ENCODE measurements at regions not wholly inside any gene's neighbourhood (a gene's known extent, or its start where the extent isn't known, plus 50 kb on each side); places are given as distances from the start of the nearest gene placed in this dataset.
A peak's percentile ranks its signal among the peaks of the same experiment; 100 is the strongest.

- DNase-seq: no peak
These were observed 746.1 kb upstream of the LRRC4C start for GRCh38 chr11:42205518-42205917.

DNA sequence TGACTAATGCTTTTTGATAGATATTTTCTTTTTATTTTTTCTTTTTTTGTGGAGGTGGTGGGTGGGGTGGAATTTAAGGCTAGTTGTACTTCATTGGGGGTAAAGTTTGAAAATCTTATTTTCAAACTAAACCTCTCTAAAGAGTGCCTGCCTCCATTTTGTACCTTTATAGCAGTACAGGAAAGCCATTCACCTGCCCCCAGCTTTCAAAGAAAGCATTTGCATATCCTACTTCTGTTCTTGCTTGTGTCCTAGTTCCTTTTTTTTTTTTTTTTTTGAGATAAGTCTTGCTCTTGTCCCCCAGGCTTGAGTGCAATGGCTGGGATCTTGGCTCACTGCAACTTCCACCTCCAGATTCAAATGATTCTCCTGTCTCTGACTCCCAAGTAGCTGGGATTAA, 766.2 kb upstream of the LRRC4C start:
- no peak for DNase-seq

GRCh38 chr11:42232673-42233072, 773.2 kb upstream of the LRRC4C start:
- no peak for DNase-seq

- DNase-seq: peak; percentile 78
These were observed 775.0 kb upstream of the LRRC4C start for GRCh38 chr11:42234451-42234951.

GRCh38 chr11:42237701-42238235, 778.3 kb upstream of the LRRC4C start:
- DNase-seq: peak; percentile 90

- DNase-seq: peak; percentile 64
These were observed 779.7 kb upstream of the LRRC4C start for GRCh38 chr11:42239188-42239587.

- no peak for DNase-seq
These were observed 783.9 kb upstream of the LRRC4C start for GRCh38 chr11:42243385-42243784.

DNA sequence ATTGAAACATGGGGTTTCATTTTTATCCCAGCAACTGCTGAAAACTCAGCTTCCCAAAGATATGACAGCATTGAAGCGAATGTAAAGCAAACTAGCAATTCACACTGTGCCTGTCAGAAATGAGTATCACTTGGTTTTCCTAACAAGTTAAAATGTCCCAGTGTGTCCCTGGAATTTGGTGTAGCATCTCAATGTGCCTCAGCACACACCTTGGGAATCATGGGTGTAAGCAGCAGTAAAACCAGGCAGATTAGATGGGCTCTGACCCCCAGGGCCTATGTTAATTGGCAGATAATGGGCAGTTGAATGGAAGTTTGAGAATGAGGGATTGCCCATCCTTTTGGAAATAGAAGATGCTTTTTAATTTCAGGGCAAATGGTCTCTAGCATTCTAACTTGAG, 784.9 kb upstream of the LRRC4C start:
- DNase-seq: no peak

GRCh38 chr11:42249401-42249800, 789.9 kb upstream of the LRRC4C start:
- DNase-seq: peak; percentile 55

DNA sequence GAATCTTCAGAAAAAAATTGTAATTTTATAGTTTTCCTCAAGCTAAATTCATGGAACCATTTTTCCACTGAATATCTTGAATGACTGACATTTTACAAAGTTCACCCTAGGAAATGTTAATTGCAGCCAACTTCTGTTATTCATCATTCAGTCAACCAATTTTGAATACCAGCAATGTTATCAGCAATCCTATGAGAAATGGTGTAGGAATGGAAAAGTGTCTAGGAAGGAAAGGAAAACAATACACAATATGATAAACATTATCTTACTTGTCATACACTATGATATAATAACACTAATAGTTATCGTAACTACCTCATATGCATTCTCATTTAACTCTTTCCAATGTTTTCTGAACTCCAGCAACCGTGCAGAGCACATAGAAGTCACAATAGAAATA, 790.5 kb upstream of the LRRC4C start:
- DNase-seq: peak; percentile 48

DNA sequence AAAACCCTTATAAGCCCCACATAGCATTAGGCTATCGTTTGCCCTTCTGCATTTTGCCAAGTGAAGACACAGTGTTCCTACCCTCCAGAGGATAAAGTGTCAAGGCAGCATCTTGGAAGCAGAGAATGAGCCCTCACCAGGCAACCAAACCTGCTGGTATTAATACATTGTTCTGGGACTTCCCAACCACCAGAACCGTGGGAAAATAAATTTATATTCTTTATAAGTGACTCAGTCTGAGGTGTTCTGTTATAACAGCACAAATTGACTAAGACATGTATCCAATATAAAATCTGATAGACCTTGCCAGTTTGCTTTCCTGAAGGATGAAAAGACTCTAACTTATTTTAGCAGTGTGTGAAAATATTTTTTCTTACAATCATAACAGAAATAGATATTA, 792.5 kb upstream of the LRRC4C start:
- no peak for DNase-seq

- DNase-seq: no peak
These were observed 793.7 kb upstream of the LRRC4C start for GRCh38 chr11:42253156-42253555.

- no peak for DNase-seq
These were observed 796.5 kb upstream of the LRRC4C start for GRCh38 chr11:42255906-42256305.

GRCh38 chr11:42257534-42257933, 798.1 kb upstream of the LRRC4C start:
- DNase-seq: no peak

DNA sequence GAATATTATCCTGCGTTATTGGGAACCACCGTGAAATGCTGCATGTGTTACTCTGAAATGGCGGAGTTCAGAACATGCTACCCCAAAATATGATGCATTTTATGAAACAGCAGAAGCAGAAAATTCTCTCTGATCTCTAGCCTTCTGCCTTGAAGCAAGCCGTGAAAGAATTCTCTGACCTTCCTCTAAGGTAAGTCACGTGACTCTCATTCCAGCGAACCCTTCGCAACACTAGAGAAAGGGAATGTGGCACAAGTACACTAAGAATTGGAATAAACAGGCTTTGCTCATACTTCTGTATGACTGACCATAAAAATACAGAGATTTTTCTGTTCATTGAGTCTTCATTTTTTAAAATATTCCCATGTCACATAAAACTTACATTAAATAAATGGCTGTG, 805.6 kb upstream of the LRRC4C start:
- DNase-seq: no peak

GRCh38 chr11:42271306-42271705, 811.9 kb upstream of the LRRC4C start:
- DNase-seq: no peak

DNA sequence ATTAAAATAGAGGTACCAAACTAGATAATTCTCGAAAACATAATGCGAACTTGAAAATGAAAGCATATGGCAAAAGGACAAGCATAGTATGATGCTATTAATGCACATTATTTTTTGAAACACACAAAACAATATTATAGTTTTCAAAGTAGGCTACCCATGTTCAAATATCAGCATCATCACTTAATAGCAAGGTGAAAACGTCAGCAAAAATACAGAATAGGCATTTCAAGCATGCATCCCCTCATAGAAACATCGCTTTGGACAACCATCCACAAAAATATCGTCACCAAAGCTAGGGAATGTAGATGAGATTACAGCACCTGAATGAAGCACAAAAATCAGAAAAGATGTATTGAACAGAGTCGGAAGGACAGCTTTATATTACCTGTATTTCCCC, 814.5 kb upstream of the LRRC4C start:
- no peak for DNase-seq

- DNase-seq: no peak
These were observed 837.5 kb upstream of the LRRC4C start for GRCh38 chr11:42296910-42297309.

GRCh38 chr11:42299780-42300179, 840.3 kb upstream of the LRRC4C start:
- no peak for DNase-seq

DNA sequence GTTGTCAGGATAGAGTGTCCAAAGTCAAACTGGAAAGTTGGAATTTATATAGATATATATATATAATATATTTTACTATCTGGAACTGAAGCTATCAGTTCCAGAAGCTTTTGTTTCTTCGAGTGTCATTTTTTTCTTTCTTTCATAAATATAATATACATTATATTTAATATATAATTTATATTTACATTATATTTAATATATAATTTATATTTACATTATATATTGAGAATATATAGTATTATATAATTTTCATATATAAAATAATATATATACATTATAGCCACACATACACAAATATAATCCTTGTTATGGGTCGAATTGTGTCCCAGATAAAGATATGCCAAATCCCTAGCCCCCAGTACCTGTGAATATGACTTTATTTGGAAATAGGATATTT, 842.3 kb upstream of the LRRC4C start:
- no peak for DNase-seq

DNA sequence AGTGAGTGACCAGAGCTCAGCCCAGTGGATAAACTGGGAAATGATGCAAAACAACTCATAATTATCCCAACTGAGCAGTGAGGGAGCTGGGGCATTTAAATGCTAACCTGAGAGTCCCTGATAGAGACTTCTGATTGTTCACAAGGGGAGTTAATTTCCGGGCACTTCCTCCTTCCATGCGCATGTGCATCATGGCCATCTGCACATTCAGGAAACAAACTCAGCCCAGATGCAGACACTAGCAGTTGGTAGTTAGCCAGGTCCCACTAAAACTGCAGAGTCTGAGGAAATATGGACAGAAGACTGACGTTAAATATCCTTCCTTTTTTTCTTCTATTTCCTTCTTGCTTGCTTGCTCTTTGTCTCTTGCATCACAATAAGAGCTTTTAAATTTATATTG, 852.1 kb upstream of the LRRC4C start:
- no peak for DNase-seq

DNA sequence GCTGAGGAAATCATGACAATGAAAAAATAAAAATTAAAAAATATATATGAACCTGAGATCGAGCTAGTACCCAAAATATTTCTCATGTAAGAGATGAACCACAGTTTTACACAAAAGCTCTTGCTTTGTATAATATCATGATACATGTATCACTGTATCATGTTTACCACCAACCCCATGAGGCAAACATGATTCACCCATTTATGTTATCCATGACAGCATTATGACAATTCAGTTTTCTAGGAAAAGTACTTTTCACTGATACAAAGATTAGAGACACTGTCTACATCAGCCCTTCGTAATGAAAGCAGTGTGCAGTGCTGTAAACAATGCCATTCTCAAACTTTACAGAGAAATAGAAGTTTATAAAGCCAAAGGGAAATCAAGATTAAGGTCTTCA, 852.5 kb upstream of the LRRC4C start:
- DNase-seq: no peak

- DNase-seq: peak; percentile 22
These were observed 855.8 kb upstream of the LRRC4C start for GRCh38 chr11:42315267-42315666.

- DNase-seq: peak; percentile 57
These were observed 856.4 kb upstream of the LRRC4C start for GRCh38 chr11:42315846-42316245.

GRCh38 chr11:42319921-42320320, 860.5 kb upstream of the LRRC4C start:
- peak; percentile 50 for DNase-seq

Measured in fibroblast of skin of scalp (primary cell).